PC-9 (cell line): ENCODE measurements at regions not wholly inside any gene's neighbourhood (a gene's known extent, or its start where the extent isn't known, plus 50 kb on each side); places are given as distances from the start of the nearest gene placed in this dataset.

ENCODE experiments used
- CTCF ChIP-seq: fragments of 200-600 bp; sonication (generic); conservative IDR thresholded peaks from 2 replicates; pipeline ENCODE4 v1.6.1; 2017; ENCODE audit warnings: mixed run types, antibody characterized with exemption, mild to moderate bottlenecking, moderate library complexity
- EZH2 ChIP-seq: fragments of 200-600 bp; sonication (generic); IDR thresholded peaks from 2 replicates; pipeline ENCODE4 v1.8.0; 2017; ENCODE audit warnings: antibody characterized with exemption, low read depth

- TF ChIP-seq CTCF (no peak), EZH2 (no peak)
These were observed 204.0 kb upstream of the WSB1 start for GRCh38 chr17:27089929-27090247.
